A549 (cell line): ENCODE measurements at regions not wholly inside any gene's neighbourhood (a gene's known extent, or its start where the extent isn't known, plus 50 kb on each side); places are given as distances from the start of the nearest gene placed in this dataset.

Experiments
- ATAC-seq, 2 experiments: fragments of 200-7000 bp in 1 of 2; fragments of >200 bp in 1 of 2; cut with Nextera tagmentation in 1 of 2; cut with Tn5 transposase in 1 of 2; 3 replicates each; pipeline versions ENCODE4 v1.8.0 to v1.9.1; 2018 to 2020; ENCODE audit warnings: mild to moderate bottlenecking in 1 of 2, moderate library complexity in 1 of 2
- CTCF ChIA-PET: fragments of 300-600 bp; sonication (Branson Sonifier 250); formaldehyde crosslinking; extraction: SDS; loops from one replicate; lab custom pipeline; 2021; ENCODE audit warnings: antibody characterized with exemption, inconsistent platforms; lab: Yijun Ruan, JAX
- POLR2A ChIA-PET: fragments of 350-600 bp; formaldehyde crosslinking; extraction: SDS; loops from one replicate; lab custom pipeline; 2021; ENCODE audit warnings: antibody characterized with exemption, inconsistent platforms; lab: Yijun Ruan, JAX
- DNase-seq, 2 experiments: peaks; one replicate each; pipeline versions ENCODE4 v3.0.0 to v3.0.0-alpha.2; 2011 to 2016; ENCODE audit warnings: low read depth in 1 of 2, low spot score in 1 of 2
- FAIRE-seq: peaks from 2 replicates; lab custom pipeline; 2011; peaks lifted over from hg19 to GRCh38; lab: Jason Lieb, UNC
- H3K27ac ChIP-seq, 2 experiments: fragments of >200 bp; sonication (Bioruptor Twin); formaldehyde crosslinking; 3 replicates each; pipeline ENCODE4 v1.5.1; 2016 to 2017
- H3K4me1 ChIP-seq: fragments of >200 bp; sonication (Bioruptor Twin); formaldehyde crosslinking; 3 replicates; pipeline ENCODE4 v1.6.1; 2016
- H3K4me2 ChIP-seq: fragments of >200 bp; sonication (Bioruptor Twin); formaldehyde crosslinking; 3 replicates; pipeline ENCODE4 v1.6.1; 2016
- H3K4me3 ChIP-seq: fragments of >200 bp; sonication (Bioruptor Twin); formaldehyde crosslinking; 3 replicates; pipeline ENCODE4 v1.5.1; 2016
- H3K9me3 ChIP-seq: fragments of >200 bp; sonication (Bioruptor Twin); formaldehyde crosslinking; 3 replicates; pipeline ENCODE4 v1.6.1; 2016
- BHLHE40 ChIP-seq: IDR thresholded peaks from 2 replicates; pipeline ENCODE4 v1.6.1; 2012; ENCODE audit warnings: low read depth, low read length, inconsistent platforms
- CEBPB ChIP-seq, 2 experiments: fragments of >200 bp in 1 of 2; sonication (Bioruptor Twin) in 1 of 2; formaldehyde crosslinking in 1 of 2; IDR thresholded peaks; 2 replicates each; pipeline ENCODE4 v1.6.1; 2012 to 2016
- CHD2 ChIP-seq: fragments of 150-350 bp; IDR thresholded peaks from 2 replicates; pipeline ENCODE4 v1.6.1; 2014; ENCODE audit warnings: low read length; ENCODE audit not compliant: partially characterized antibody
- EHF ChIP-seq: fragments of 250-450 bp; sonication (Bioruptor Pico); IDR thresholded peaks from 2 replicates; pipeline ENCODE4 v1.5.0; 2020; ENCODE audit warnings: mild to moderate bottlenecking
- EP300 ChIP-seq, 2 experiments: fragments of >200 bp; sonication (Bioruptor Twin); formaldehyde crosslinking; IDR thresholded peaks; 2 replicates in 1 of 2; 3 replicates in 1 of 2; pipeline ENCODE4 v1.6.1; 2016 to 2017
- FOSB ChIP-seq: fragments of 250-450 bp; sonication (Bioruptor Pico); IDR thresholded peaks from 2 replicates; pipeline ENCODE4 v1.5.0; 2020; ENCODE audit warnings: mild to moderate bottlenecking, moderate library complexity
- FOXS1 ChIP-seq: fragments of 250-450 bp; sonication (Bioruptor Pico); IDR thresholded peaks from 2 replicates; pipeline ENCODE4 v1.5.0; 2020; ENCODE audit warnings: mild to moderate bottlenecking, moderate library complexity
- HDAC2 ChIP-seq: fragments of 200-600 bp; sonication (generic); IDR thresholded peaks from 2 replicates; pipeline ENCODE4 v1.6.1; 2016
- HEYL ChIP-seq: fragments of 250-450 bp; sonication (Bioruptor Pico); IDR thresholded peaks from 2 replicates; pipeline ENCODE4 v1.8.0; 2021; ENCODE audit warnings: mild to moderate bottlenecking, moderate library complexity
- HOXA7 ChIP-seq: fragments of 250-450 bp; sonication (Bioruptor Pico); IDR thresholded peaks from 2 replicates; pipeline ENCODE4 v1.5.0; 2020; ENCODE audit warnings: mild to moderate bottlenecking, moderate library complexity
- HOXB5 ChIP-seq: fragments of 250-450 bp; sonication (Bioruptor Pico); IDR thresholded peaks from 2 replicates; pipeline ENCODE4 v1.5.0; 2020; ENCODE audit warnings: mild to moderate bottlenecking, moderate library complexity
- NFE2L2 ChIP-seq: fragments of 150-350 bp; conservative IDR thresholded peaks from 2 replicates; pipeline ENCODE4 v1.6.1; 2014; ENCODE audit warnings: low read length
- PHF8 ChIP-seq: fragments of 200-600 bp; sonication (generic); IDR thresholded peaks from 2 replicates; pipeline ENCODE4 v1.6.1; 2016; ENCODE audit warnings: low read depth, mild to moderate bottlenecking, antibody characterized with exemption, moderate library complexity, borderline replicate concordance
- POLR2A ChIP-seq: IDR thresholded peaks from 2 replicates; pipeline ENCODE4 v1.6.1; 2012; ENCODE audit warnings: mild to moderate bottlenecking, low read length
- POLR2AphosphoS2 ChIP-seq: conservative IDR thresholded peaks from 2 replicates; pipeline ENCODE4 v1.6.1; 2012; ENCODE audit warnings: low read length, improper control_type of control experiment, inconsistent platforms
- RFX5 ChIP-seq: fragments of 450-650 bp; IDR thresholded peaks from 2 replicates; pipeline ENCODE4 v1.7.1; 2014; ENCODE audit warnings: antibody characterized with exemption, mild to moderate bottlenecking, moderate library complexity
- RNF2 ChIP-seq: fragments of 200-600 bp; sonication (generic); IDR thresholded peaks from 2 replicates; pipeline ENCODE4 v1.6.1; 2016; ENCODE audit warnings: low read depth, mild to moderate bottlenecking, antibody characterized with exemption, moderate library complexity, borderline replicate concordance
- TP53 ChIP-seq: fragments of 250-450 bp; sonication (Bioruptor Pico); IDR thresholded peaks from 2 replicates; pipeline ENCODE4 v1.5.0; 2021; ENCODE audit warnings: mild to moderate bottlenecking, moderate library complexity
- ZC3H11A ChIP-seq: fragments of 450-650 bp; IDR thresholded peaks from 2 replicates; pipeline ENCODE4 v1.6.1; 2014; ENCODE audit warnings: antibody characterized with exemption, mild to moderate bottlenecking
- ZFP36 ChIP-seq: fragments of 450-650 bp; IDR thresholded peaks from 2 replicates; pipeline ENCODE4 v1.6.1; 2014; ENCODE audit warnings: borderline replicate concordance; ENCODE audit not compliant: partially characterized antibody
- ZNF302 ChIP-seq: fragments of 250-450 bp; sonication (Bioruptor Pico); IDR thresholded peaks from 2 replicates; pipeline ENCODE4 v1.9.0; 2021; ENCODE audit warnings: inconsistent platforms, mild to moderate bottlenecking, moderate library complexity
- WGBS: methylation state at CpG from one replicate; pipeline ENCODE4 v1.1.6; 2017; ENCODE audit errors: missing lambda C conversion rate; 5-methylcytosine and 5-hydroxymethylcytosine counted together
- TF ChIP-seq, protein P1 (sequence below): fragments of 450-650 bp; IDR thresholded peaks from 2 replicates; pipeline ENCODE4 v1.6.1; 2014; ENCODE audit warnings: antibody characterized with exemption
- TF ChIP-seq, protein P2 (sequence below): fragments of 150-350 bp; IDR thresholded peaks from 2 replicates; pipeline ENCODE4 v1.6.1; 2014; ENCODE audit warnings: low read depth, mild to moderate bottlenecking, low read length
- TF ChIP-seq, protein P3 (sequence below): IDR thresholded peaks from 2 replicates; pipeline ENCODE4 v1.6.1; 2012; ENCODE audit warnings: low read depth, borderline replicate concordance
- TF ChIP-seq, protein P4 (sequence below): fragments of >200 bp; sonication (Bioruptor Twin); formaldehyde crosslinking; IDR thresholded peaks from 3 replicates; pipeline ENCODE4 v1.6.1; 2016
- TF ChIP-seq, protein P5 (sequence below): fragments of 250-450 bp; sonication (Bioruptor Pico); IDR thresholded peaks from 2 replicates; pipeline ENCODE4 v1.5.0; 2020; ENCODE audit warnings: low read depth, mild to moderate bottlenecking, moderate library complexity
- TF ChIP-seq, protein P6 (sequence below): fragments of 200-600 bp; sonication (generic); IDR thresholded peaks from 2 replicates; pipeline ENCODE4 v1.6.1; 2016; ENCODE audit warnings: antibody characterized with exemption, mild to moderate bottlenecking, moderate library complexity

DNA sequence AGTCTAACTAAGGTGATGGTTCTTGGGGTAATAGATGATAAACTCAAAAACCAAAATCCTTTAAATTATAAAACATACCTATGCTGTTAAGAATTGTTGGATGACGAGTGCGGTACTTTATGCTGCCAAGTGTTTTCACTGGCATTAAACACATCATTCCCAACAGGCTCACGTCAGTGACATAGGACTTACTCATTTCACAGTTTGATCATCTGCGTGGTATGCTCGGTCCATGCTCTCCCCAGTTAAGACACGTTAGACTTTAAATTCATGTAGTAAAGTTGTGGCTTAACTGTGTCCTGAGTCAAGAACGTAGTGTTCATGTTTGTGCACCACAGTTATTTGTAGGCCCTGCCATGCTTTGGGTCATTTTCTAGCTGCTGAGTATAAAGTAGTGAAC is 125.6 kb upstream of the MYT1L start:
- Histone ChIP-seq H3K4me1 (no peaks in the 10 kb centered on the region), H3K27ac (no peak overlapping the region), H3K9me3 (no peaks in the 10 kb centered on the region), H3K4me2 (no peak overlapping the region), H3K4me3 (no peak overlapping the region)
- POLR2A ChIA-PET: no interaction called here
- TF ChIP-seq HOXB5 (CRISPR knock-in tag) (no peak), BHLHE40 (no peak), RFX5 (no peak), TP53 (CRISPR knock-in tag) (no peak), HEYL (CRISPR knock-in tag) (no peak), CEBPB (IDR thresholded peaks at IDR 0.05) (no peak), ZC3H11A (no peak), ZFP36 (no peak), FOSB (CRISPR knock-in tag) (no peak)
- TF ChIP-seq, protein P1, sequence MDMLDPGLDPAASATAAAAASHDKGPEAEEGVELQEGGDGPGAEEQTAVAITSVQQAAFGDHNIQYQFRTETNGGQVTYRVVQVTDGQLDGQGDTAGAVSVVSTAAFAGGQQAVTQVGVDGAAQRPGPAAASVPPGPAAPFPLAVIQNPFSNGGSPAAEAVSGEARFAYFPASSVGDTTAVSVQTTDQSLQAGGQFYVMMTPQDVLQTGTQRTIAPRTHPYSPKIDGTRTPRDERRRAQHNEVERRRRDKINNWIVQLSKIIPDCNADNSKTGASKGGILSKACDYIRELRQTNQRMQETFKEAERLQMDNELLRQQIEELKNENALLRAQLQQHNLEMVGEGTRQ: no peak
- TF ChIP-seq, protein P2, sequence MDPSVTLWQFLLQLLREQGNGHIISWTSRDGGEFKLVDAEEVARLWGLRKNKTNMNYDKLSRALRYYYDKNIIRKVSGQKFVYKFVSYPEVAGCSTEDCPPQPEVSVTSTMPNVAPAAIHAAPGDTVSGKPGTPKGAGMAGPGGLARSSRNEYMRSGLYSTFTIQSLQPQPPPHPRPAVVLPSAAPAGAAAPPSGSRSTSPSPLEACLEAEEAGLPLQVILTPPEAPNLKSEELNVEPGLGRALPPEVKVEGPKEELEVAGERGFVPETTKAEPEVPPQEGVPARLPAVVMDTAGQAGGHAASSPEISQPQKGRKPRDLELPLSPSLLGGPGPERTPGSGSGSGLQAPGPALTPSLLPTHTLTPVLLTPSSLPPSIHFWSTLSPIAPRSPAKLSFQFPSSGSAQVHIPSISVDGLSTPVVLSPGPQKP: no peak
- TF ChIP-seq, protein P3, sequence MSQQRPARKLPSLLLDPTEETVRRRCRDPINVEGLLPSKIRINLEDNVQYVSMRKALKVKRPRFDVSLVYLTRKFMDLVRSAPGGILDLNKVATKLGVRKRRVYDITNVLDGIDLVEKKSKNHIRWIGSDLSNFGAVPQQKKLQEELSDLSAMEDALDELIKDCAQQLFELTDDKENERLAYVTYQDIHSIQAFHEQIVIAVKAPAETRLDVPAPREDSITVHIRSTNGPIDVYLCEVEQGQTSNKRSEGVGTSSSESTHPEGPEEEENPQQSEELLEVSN: no peak
- TF ChIP-seq, protein P4, sequence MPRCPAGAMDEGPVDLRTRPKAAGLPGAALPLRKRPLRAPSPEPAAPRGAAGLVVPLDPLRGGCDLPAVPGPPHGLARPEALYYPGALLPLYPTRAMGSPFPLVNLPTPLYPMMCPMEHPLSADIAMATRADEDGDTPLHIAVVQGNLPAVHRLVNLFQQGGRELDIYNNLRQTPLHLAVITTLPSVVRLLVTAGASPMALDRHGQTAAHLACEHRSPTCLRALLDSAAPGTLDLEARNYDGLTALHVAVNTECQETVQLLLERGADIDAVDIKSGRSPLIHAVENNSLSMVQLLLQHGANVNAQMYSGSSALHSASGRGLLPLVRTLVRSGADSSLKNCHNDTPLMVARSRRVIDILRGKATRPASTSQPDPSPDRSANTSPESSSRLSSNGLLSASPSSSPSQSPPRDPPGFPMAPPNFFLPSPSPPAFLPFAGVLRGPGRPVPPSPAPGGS: no peak
- 21% methylated on average over 7 of the region's 7 CpGs for WGBS
- DNase-seq (no peak), ATAC-seq (no peak), FAIRE-seq (no peak)
- CTCF ChIA-PET: no interaction called here

DNA sequence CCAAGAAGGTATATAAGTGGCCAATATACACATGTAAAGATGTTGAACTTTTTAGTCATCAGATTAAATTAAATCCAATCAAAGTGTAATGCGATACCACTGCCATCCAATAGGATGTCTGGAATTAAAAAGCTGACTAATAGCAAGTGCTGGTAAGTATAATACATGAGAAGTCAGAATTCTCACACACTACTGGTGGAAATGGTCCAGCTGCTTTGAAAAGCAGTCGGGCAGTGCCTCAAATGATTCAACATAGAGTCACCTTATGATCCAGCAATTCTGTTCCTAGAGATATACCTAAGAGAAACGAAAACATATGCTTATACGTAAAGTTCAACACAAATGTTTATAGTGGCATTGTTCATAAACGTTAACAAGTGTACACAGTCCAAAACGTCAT is 124.1 kb upstream of the MYT1L start:
- no peak for ATAC-seq
- TF ChIP-seq ZNF302: no peak
- no peak for TF ChIP-seq HDAC2
- no peak for TF ChIP-seq EHF (CRISPR knock-in tag)
- TF ChIP-seq EP300 (IDR thresholded peaks at IDR 0.05): no peak
- no peak for TF ChIP-seq CHD2
- TF ChIP-seq PHF8: no peak
- TF ChIP-seq, protein P5, sequence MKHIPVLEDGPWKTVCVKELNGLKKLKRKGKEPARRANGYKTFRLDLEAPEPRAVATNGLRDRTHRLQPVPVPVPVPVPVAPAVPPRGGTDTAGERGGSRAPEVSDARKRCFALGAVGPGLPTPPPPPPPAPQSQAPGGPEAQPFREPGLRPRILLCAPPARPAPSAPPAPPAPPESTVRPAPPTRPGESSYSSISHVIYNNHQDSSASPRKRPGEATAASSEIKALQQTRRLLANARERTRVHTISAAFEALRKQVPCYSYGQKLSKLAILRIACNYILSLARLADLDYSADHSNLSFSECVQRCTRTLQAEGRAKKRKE: no peak
- no peak for TF ChIP-seq FOXS1
- TF ChIP-seq, protein P2: no peak
- no peak for TF ChIP-seq NFE2L2
- no peak for TF ChIP-seq POLR2A
- TF ChIP-seq, protein P4: no peak
- TF ChIP-seq, protein P6, sequence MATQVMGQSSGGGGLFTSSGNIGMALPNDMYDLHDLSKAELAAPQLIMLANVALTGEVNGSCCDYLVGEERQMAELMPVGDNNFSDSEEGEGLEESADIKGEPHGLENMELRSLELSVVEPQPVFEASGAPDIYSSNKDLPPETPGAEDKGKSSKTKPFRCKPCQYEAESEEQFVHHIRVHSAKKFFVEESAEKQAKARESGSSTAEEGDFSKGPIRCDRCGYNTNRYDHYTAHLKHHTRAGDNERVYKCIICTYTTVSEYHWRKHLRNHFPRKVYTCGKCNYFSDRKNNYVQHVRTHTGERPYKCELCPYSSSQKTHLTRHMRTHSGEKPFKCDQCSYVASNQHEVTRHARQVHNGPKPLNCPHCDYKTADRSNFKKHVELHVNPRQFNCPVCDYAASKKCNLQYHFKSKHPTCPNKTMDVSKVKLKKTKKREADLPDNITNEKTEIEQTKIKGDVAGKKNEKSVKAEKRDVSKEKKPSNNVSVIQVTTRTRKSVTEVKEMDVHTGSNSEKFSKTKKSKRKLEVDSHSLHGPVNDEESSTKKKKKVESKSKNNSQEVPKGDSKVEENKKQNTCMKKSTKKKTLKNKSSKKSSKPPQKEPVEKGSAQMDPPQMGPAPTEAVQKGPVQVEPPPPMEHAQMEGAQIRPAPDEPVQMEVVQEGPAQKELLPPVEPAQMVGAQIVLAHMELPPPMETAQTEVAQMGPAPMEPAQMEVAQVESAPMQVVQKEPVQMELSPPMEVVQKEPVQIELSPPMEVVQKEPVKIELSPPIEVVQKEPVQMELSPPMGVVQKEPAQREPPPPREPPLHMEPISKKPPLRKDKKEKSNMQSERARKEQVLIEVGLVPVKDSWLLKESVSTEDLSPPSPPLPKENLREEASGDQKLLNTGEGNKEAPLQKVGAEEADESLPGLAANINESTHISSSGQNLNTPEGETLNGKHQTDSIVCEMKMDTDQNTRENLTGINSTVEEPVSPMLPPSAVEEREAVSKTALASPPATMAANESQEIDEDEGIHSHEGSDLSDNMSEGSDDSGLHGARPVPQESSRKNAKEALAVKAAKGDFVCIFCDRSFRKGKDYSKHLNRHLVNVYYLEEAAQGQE: no peak
- TF ChIP-seq RNF2: no peak
- TF ChIP-seq, protein P1: no peak
- no peak for TF ChIP-seq HOXA7 (CRISPR knock-in tag)
- TF ChIP-seq POLR2AphosphoS2: no peak
- TF ChIP-seq, all 56 proteins: peak for 0
- CTCF ChIA-PET: interaction anchor here (0.6 kb wide), 2 partner anchors 276 to 300 kb away, joined by 3 read pairs; no protein-coding TSS in a partner anchor
- Histone ChIP-seq H3K27ac (no peak overlapping the region), H3K4me2 (no peak overlapping the region), H3K9me3 (no peaks in the 10 kb centered on the region), H3K4me3 (no peak overlapping the region), H3K4me1 (no peaks in the 10 kb centered on the region)
- DNase-seq (no peak), FAIRE-seq (no peak)
- POLR2A ChIA-PET: no interaction called here
- 21% methylated on average over 6 of the region's 6 CpGs for WGBS
